ENCODE measurements at regions not wholly inside any gene's neighbourhood (a gene's known extent, or its start where the extent isn't known, plus 50 kb on each side); places are given as distances from the start of the nearest gene placed in this dataset.
"Not testable (repeated sequence)": the region's sequence is repeated elsewhere in the genome, so short reads cannot be mapped to it uniquely, and the experiment has no call there.

- Histone ChIP-seq H3K9me3 (no peaks in the 10 kb centered on the region), H3K4me3 (no peak overlapping the region), H3K27ac (no peak overlapping the region), H3K27me3 (no peaks in the 10 kb centered on the region), H3K4me1 (no peaks in the 10 kb centered on the region), H3K36me3 (no peaks in the 10 kb centered on the region)
- DNase-seq (ENCODE audit: low spot score in 2 of 2), result no peak
- 64 to 72% methylated on average over 5 of the region's 5 CpGs for WGBS, 2 donors
- no peak for TF ChIP-seq CTCF (IDR thresholded peaks at IDR 0.05)
- no peak for TF ChIP-seq POLR2A (IDR thresholded peaks at IDR 0.05)
- TF ChIP-seq EP300 (IDR thresholded peaks at IDR 0.05), result no peak
Observed at GRCh38 chrX:17984415-17984814, 123.3 kb upstream of the RAI2 start.

- H3K4me1 ChIP-seq, result no peaks in the 10 kb centered on the region
- no peaks in the 10 kb centered on the region for H3K9me3 ChIP-seq
- no peak overlapping the region for H3K27ac ChIP-seq
- no peaks in the 10 kb centered on the region for H3K36me3 ChIP-seq
- TF ChIP-seq EP300 (IDR thresholded peaks at IDR 0.05) (no peak), POLR2A (IDR thresholded peaks at IDR 0.05) (no peak)
- H3K27me3 ChIP-seq, result no peaks in the 10 kb centered on the region
- 57 to 84% methylated on average over 1 of the region's 1 CpG for WGBS, 2 donors
- H3K4me3 ChIP-seq, result no peak overlapping the region
- DNase-seq (ENCODE audit: low spot score in 2 of 2), result no peak
Observed at GRCh38 chrX:17983389-17983788, 122.3 kb upstream of the RAI2 start.

- no peak for TF ChIP-seq CTCF (IDR thresholded peaks at IDR 0.05)
- no peak for TF ChIP-seq EP300 (IDR thresholded peaks at IDR 0.05)
- TF ChIP-seq POLR2A (IDR thresholded peaks at IDR 0.05), result no peak
- Histone ChIP-seq H3K9me3 (no peaks in the 10 kb centered on the region), H3K27ac (no peak overlapping the region), H3K36me3 (no peaks in the 10 kb centered on the region), H3K4me3 (no peak overlapping the region), H3K4me1 (no peaks in the 10 kb centered on the region), H3K27me3 (no peaks in the 10 kb centered on the region)
- 76 to 80% methylated on average over 1 to 3 of the region's 3 CpGs for WGBS, 2 donors
- DNase-seq (ENCODE audit: low spot score in 2 of 2), result no peak
Observed at GRCh38 chrX:17977696-17978095, 116.6 kb upstream of the RAI2 start.

- Histone ChIP-seq H3K27me3 (no peaks in the 10 kb centered on the region), H3K4me3 (no peak overlapping the region), H3K9me3 (no peaks in the 10 kb centered on the region), H3K4me1 (no peaks in the 10 kb centered on the region), H3K36me3 (no peaks in the 10 kb centered on the region), H3K27ac (no peak overlapping the region)
- WGBS, 2 donors, result 62 to 80% methylated on average over 3 of the region's 3 CpGs
- no peak for DNase-seq (ENCODE audit: low spot score in 2 of 2)
- TF ChIP-seq POLR2A (IDR thresholded peaks at IDR 0.05), result no peak
- no peak for TF ChIP-seq EP300 (IDR thresholded peaks at IDR 0.05)
- TF ChIP-seq CTCF (IDR thresholded peaks at IDR 0.05), result no peak
Observed at GRCh38 chrX:17976955-17977354, 115.9 kb upstream of the RAI2 start.

GRCh38 chrX:17975349-17975748 lies 114.3 kb upstream of the RAI2 start:
- H3K27me3 ChIP-seq; H3K27ac ChIP-seq; H3K4me3 ChIP-seq; DNase-seq (ENCODE audit: low spot score in 2 of 2); H3K36me3 ChIP-seq; H3K4me1 ChIP-seq; H3K9me3 ChIP-seq: not testable (repeated sequence)
- 94 to 95% methylated on average over 5 of the region's 5 CpGs for WGBS, 2 donors

GRCh38 chrX:17968367-17968766 lies 107.3 kb upstream of the RAI2 start:
- no peak for DNase-seq (ENCODE audit: low spot score in 2 of 2)
- Histone ChIP-seq H3K4me1 (no peaks in the 10 kb centered on the region), H3K27me3 (no peaks in the 10 kb centered on the region), H3K27ac (no peak overlapping the region), H3K4me3 (no peak overlapping the region), H3K9me3 (no peaks in the 10 kb centered on the region), H3K36me3 (no peaks in the 10 kb centered on the region)
- no peak for TF ChIP-seq CTCF (IDR thresholded peaks at IDR 0.05)
- TF ChIP-seq POLR2A (IDR thresholded peaks at IDR 0.05), result no peak
- TF ChIP-seq EP300 (IDR thresholded peaks at IDR 0.05), result no peak
- WGBS, 2 donors, result 54 to 63% methylated on average over 8 of the region's 8 CpGs

All from tibial nerve (tissue), 4 donors.